ENCODE measurements at regions not wholly inside any gene's neighbourhood (a gene's known extent, or its start where the extent isn't known, plus 50 kb on each side); places are given as distances from the start of the nearest gene placed in this dataset.

GRCh38 chr15:92829875-92830274, 70.2 kb upstream of the CHD2 start:
- TF ChIP-seq CTCF (IDR thresholded peaks at IDR 0.05; ENCODE audit: low read depth, low read length): no peak
- no peak for TF ChIP-seq EZH2phosphoT487 (IDR thresholded peaks at IDR 0.05; ENCODE audit: low read depth)

Data from OCI-LY3 (cell line).